ENCODE measurements at regions not wholly inside any gene's neighbourhood (a gene's known extent, or its start where the extent isn't known, plus 50 kb on each side); places are given as distances from the start of the nearest gene placed in this dataset.
A peak's percentile ranks its signal among the peaks of the same experiment; 100 is the strongest.
"Not testable (repeated sequence)": the region's sequence is repeated elsewhere in the genome, so short reads cannot be mapped to it uniquely, and the experiment has no call there.

- DNase-seq = no peak
Measured at GRCh38 chr6:130557481-130558112, 191.8 kb downstream of the TMEM200A start.

- no peak for DNase-seq
Measured at GRCh38 chr6:130558131-130558530, 192.3 kb downstream of the TMEM200A start.

GRCh38 chr6:130559166-130559565 lies 193.3 kb downstream of the TMEM200A start:
- no peak for DNase-seq

GRCh38 chr6:130560231-130560630 lies 194.4 kb downstream of the TMEM200A start:
- peak; percentile 6 for DNase-seq

- DNase-seq = not testable (repeated sequence)
Measured at GRCh38 chr6:130561159-130561558, 195.3 kb downstream of the TMEM200A start.

- DNase-seq = no peak
Measured at GRCh38 chr6:130565696-130566095, 199.9 kb downstream of the TMEM200A start.

- DNase-seq = no peak
Measured at GRCh38 chr6:130574146-130574545, 208.3 kb downstream of the TMEM200A start.

- no peak for DNase-seq
Measured at GRCh38 chr6:130575557-130575956, 209.7 kb downstream of the TMEM200A start.

GRCh38 chr6:130575971-130576370 lies 210.2 kb downstream of the TMEM200A start:
- DNase-seq = no peak

- DNase-seq = no peak
Measured at GRCh38 chr6:130577178-130577919, 211.5 kb downstream of the TMEM200A start.

GRCh38 chr6:130578713-130579112 lies 212.9 kb downstream of the TMEM200A start:
- DNase-seq = no peak

- no peak for DNase-seq
Measured at GRCh38 chr6:130583268-130583667, 217.5 kb downstream of the TMEM200A start.

GRCh38 chr6:130585587-130585986 lies 219.8 kb downstream of the TMEM200A start:
- DNase-seq = no peak

GRCh38 chr6:130587778-130588520 lies 222.1 kb downstream of the TMEM200A start:
- DNase-seq = peak; percentile 85

- DNase-seq = no peak
Measured at GRCh38 chr6:130593200-130593599, 227.4 kb downstream of the TMEM200A start.

GRCh38 chr6:130593948-130594347 lies 228.1 kb downstream of the TMEM200A start:
- no peak for DNase-seq

GRCh38 chr6:130598021-130598989 lies 228.9 kb upstream of the SMLR1 start:
- DNase-seq = peak; percentile 54

GRCh38 chr6:130600880-130601341 lies 226.3 kb upstream of the SMLR1 start:
- peak; percentile 96 for DNase-seq

GRCh38 chr6:130602151-130602770 lies 224.9 kb upstream of the SMLR1 start:
- peak; percentile 98 for DNase-seq

GRCh38 chr6:130603391-130603790 lies 223.8 kb upstream of the SMLR1 start:
- no peak for DNase-seq

GRCh38 chr6:130604841-130605399 lies 222.3 kb upstream of the SMLR1 start:
- no peak for DNase-seq

GRCh38 chr6:130610303-130610702 lies 216.9 kb upstream of the SMLR1 start:
- no peak for DNase-seq

All from EL (cell line).